CD4-positive, CD25-positive, alpha-beta regulatory T cell (primary cell): ENCODE measurements at regions not wholly inside any gene's neighbourhood (a gene's known extent, or its start where the extent isn't known, plus 50 kb on each side); places are given as distances from the start of the nearest gene placed in this dataset.
"Not testable (repeated sequence)": the region's sequence is repeated elsewhere in the genome, so short reads cannot be mapped to it uniquely, and the experiment has no call there.

Experiments
- ATAC-seq, 2 donors: fragments of 150-1000 bp; cut with Tn5 transposase; one replicate each; pipeline ENCODE4 v1.10.0; 2021; ENCODE audit warnings: low read depth in 2 of 2, moderate number of reproducible peaks in 2 of 2, moderate library complexity in 1 of 2
- DNase-seq, 3 donors: peaks; one replicate each; pipeline versions ENCODE4 v3.0.0 to v3.0.0-alpha.2; 2012 to 2022; ENCODE audit warnings: mixed read lengths in 1 of 3
- H3K27ac ChIP-seq: one replicate; pipeline ENCODE4 v1.7.0; 2013; ENCODE audit warnings: mild to moderate bottlenecking, low read length; ENCODE audit not compliant: insufficient read depth, poor library complexity, severe bottlenecking
- H3K27me3 ChIP-seq: one replicate; pipeline ENCODE4 v1.7.0; 2013; ENCODE audit warnings: low read length; ENCODE audit not compliant: control insufficient read depth, insufficient read depth
- H3K36me3 ChIP-seq: one replicate; pipeline ENCODE4 v1.7.0; 2013; ENCODE audit warnings: mild to moderate bottlenecking, low read length, moderate library complexity; ENCODE audit not compliant: control insufficient read depth, insufficient read depth
- H3K4me1 ChIP-seq: 2 replicates; pipeline ENCODE4 v1.7.0; 2013; ENCODE audit warnings: mild to moderate bottlenecking, low read length; ENCODE audit not compliant: insufficient read depth, control insufficient read depth, poor library complexity, severe bottlenecking
- H3K4me3 ChIP-seq: one replicate; pipeline ENCODE4 v1.7.0; 2013; ENCODE audit warnings: low read depth, mild to moderate bottlenecking, low read length, moderate library complexity
- H3K9me3 ChIP-seq, 2 experiments: 1 replicate in 1 of 2; 2 replicates in 1 of 2; pipeline ENCODE4 v1.7.0; 2013; ENCODE audit warnings: low read length in 2 of 2, mild to moderate bottlenecking in 1 of 2, moderate library complexity in 1 of 2; ENCODE audit not compliant: control insufficient read depth in 2 of 2
- H3K27ac Mint-ChIP-seq, 3 donors: one replicate each; pipeline ENCODE4 v1.8.0; 2020 to 2022; ENCODE audit warnings: mild to moderate bottlenecking in 3 of 3, mixed read lengths in 3 of 3, moderate library complexity in 2 of 3
- H3K27me3 Mint-ChIP-seq: one replicate; pipeline ENCODE4 v1.8.0; 2022; ENCODE audit warnings: mild to moderate bottlenecking, mixed read lengths
- H3K36me3 Mint-ChIP-seq: one replicate; pipeline ENCODE4 v1.8.0; 2020; ENCODE audit warnings: mixed read lengths
- H3K4me1 Mint-ChIP-seq, 4 donors: one replicate each; pipeline ENCODE4 v1.8.0; 2020 to 2022; ENCODE audit warnings: mixed read lengths in 4 of 4, mild to moderate bottlenecking in 1 of 4
- H3K4me3 Mint-ChIP-seq, 4 donors: one replicate each; pipeline ENCODE4 v1.8.0; 2020 to 2022; ENCODE audit warnings: mild to moderate bottlenecking in 4 of 4, mixed read lengths in 4 of 4, moderate library complexity in 3 of 4
- H3K9me3 Mint-ChIP-seq, 7 donors: one replicate each; pipeline ENCODE4 v1.8.0; 2020 to 2022; ENCODE audit warnings: mixed read lengths in 7 of 7, mild to moderate bottlenecking in 3 of 7, moderate library complexity in 2 of 7

DNA sequence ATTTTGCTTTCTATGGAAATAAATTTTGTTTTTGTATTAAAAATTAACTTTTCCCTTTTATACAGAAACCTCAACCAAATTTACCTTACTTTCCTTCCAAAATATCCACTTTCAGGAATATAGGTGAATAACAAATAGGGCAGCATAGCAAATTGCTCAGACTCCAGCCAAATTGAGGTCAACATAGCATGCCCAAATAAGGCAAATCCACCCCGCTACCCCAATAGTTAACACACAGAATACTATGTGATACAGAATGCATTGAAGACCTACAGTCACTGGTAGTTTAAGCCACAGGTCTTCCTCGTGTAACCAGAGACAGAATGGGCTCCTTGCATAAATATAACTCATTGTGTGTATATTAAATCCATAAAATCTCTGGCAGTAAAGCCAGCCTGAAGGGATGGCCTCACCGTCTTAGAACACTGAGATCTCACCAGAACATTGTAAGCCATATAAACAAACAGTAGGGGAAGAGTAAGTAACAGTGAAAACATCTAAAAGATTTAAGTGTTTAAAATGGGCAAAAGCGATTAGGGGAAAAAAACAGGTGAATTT is 72.2 kb downstream of the PMAIP1 start:
- Histone ChIP-seq H3K9me3 (no peaks in the 10 kb centered on the region), H3K36me3 (no peaks in the 10 kb centered on the region), H3K27me3 (no peaks in the 10 kb centered on the region), H3K4me3 (no peak overlapping the region), H3K4me1 (no peaks in the 10 kb centered on the region), H3K27ac (no peak overlapping the region)
- Mint-ChIP-seq H3K27me3 (peaks cover 4% of the 10 kb centered on the region), H3K4me1 (peaks cover 5 to 15% (median 8%) of the 10 kb centered on the region in 4 donors), H3K27ac (no peak overlapping the region), H3K4me3 (no peak overlapping the region), H3K36me3 (peaks cover 3% of the 10 kb centered on the region), H3K9me3 (no peaks in the 10 kb centered on the region)
- ATAC-seq: no peak
- DNase-seq: no peak

DNA sequence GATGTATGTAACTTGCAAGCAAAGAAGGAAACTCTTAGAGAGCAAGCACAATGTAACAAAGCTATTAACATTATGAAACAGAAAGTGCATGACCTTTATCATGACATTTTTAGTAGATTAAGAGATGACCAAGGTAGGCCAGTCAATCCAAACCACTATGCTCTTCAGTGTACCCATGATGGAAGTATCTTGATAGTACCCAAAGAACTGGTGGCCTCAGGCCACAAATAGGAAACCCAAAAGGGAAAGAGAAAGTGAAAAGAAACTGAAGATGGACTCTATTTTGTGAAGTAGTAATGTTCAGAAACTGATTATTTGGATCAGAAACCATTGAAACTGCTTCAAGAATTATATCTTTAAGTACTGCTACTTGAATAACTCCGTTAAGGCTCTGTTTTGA is 71.3 kb downstream of the PMAIP1 start:
- not testable (repeated sequence) for H3K27ac ChIP-seq, H3K9me3 ChIP-seq, H3K9me3 Mint-ChIP-seq, H3K27me3 Mint-ChIP-seq, H3K36me3 Mint-ChIP-seq, H3K27me3 ChIP-seq, H3K4me1 ChIP-seq, H3K4me3 Mint-ChIP-seq, H3K36me3 ChIP-seq, ATAC-seq
- peak overlapping the region; percentile 3 for H3K4me3 ChIP-seq
- peak overlapping the region in 1 of 3 donors; percentile 57 for H3K27ac Mint-ChIP-seq
- peak in 1 of 3 donors; percentile 33 for DNase-seq
- peaks cover 5 to 15% (median 8%) of the 10 kb centered on the region in 4 donors for H3K4me1 Mint-ChIP-seq

DNA sequence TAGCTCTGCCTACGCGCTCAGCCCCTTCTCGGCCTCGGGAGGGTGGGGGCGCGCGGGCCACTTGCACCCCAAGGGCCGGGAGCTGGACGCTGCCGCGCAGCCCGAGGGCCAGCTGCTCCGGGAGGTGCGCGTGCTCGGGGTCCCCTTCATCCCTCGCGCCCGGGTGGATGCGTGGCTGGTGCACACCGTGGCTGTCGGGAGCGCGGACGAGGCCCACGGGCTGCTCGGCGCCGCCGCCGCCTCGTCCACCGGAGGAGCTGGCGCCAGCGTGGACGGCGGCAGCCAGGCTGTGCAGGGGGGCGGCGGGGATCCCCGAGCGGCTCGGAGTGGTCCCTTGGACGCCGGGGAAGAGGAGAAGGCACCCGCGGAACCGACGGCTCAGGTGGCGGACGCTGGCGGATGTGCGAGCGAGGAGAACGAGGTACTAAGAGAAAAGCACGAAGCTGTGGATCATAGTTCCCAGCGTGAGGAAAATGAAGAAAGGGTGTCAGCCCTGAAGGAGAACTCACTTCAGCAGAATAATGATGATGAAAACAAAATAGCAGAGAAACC is 69.8 kb downstream of the PMAIP1 start:
- H3K27ac Mint-ChIP-seq, ATAC-seq, H3K4me3 Mint-ChIP-seq: not testable (repeated sequence)

DNA sequence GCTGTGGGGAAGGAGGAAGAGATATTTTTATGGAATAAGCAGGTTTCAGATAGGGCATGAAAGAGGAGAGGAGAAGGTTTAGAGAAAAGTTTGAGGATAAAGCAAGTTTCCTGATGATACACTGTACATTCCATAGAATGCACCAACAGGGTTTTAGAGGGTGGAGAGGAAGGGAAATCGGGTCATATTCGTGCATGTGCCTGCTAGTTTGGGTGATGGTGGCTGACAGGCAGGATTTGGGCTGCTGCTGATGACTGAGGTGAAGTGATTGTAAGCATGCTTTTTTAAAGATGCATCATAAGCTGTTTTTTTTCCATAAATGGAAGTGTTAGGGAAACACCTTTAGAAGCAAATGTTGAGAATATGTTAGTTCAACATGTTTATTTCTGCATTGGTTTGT is 68.8 kb downstream of the PMAIP1 start:
- H3K36me3 ChIP-seq: no peaks in the 10 kb centered on the region
- no peak for DNase-seq
- no peak overlapping the region for H3K27ac Mint-ChIP-seq
- H3K27ac ChIP-seq: no peak overlapping the region
- no peaks in the 10 kb centered on the region for H3K4me1 ChIP-seq
- H3K4me3 ChIP-seq: no peak overlapping the region
- H3K4me1 Mint-ChIP-seq: peaks cover 5 to 19% (median 8%) of the 10 kb centered on the region in 4 donors
- peaks cover 10% of the 10 kb centered on the region for H3K27me3 Mint-ChIP-seq
- peaks cover 3% of the 10 kb centered on the region for H3K36me3 Mint-ChIP-seq
- no peak for ATAC-seq
- no peaks in the 10 kb centered on the region for H3K9me3 ChIP-seq
- no peak overlapping the region for H3K4me3 Mint-ChIP-seq
- no peaks in the 10 kb centered on the region for H3K27me3 ChIP-seq
- H3K9me3 Mint-ChIP-seq: no peaks in the 10 kb centered on the region

More for the DNA sequence above, 69.8 kb downstream of the PMAIP1 start:
- not testable (repeated sequence) for H3K36me3 ChIP-seq, H3K27me3 Mint-ChIP-seq, H3K27ac ChIP-seq, DNase-seq, H3K4me3 ChIP-seq, H3K9me3 ChIP-seq, H3K4me1 ChIP-seq, H3K27me3 ChIP-seq, H3K9me3 Mint-ChIP-seq, H3K36me3 Mint-ChIP-seq
- peaks cover 5 to 19% (median 8%) of the 10 kb centered on the region in 4 donors for H3K4me1 Mint-ChIP-seq

DNA sequence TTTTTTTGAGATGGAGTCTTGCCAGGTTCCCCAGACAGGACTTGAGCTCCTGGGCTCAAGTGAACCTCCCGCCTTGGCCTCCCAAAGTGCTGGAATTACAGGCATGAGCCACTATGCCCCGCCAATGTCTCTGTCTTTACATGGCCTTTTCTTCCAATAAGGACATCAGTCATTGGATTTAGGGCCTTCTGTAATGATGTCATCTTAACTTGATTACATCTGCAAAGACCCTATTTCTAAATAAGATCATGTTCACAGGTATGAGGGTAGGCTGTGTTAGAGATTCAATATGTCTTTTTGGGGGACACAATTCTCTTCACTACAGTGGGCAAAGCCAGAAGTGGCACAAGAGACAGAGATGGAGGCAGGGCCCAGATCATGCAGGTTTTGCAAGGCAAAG is 68.1 kb downstream of the PMAIP1 start:
- H3K9me3 Mint-ChIP-seq: no peaks in the 10 kb centered on the region
- Histone ChIP-seq H3K27me3 (no peaks in the 10 kb centered on the region), H3K4me1 (no peaks in the 10 kb centered on the region), H3K9me3 (no peaks in the 10 kb centered on the region), H3K27ac (no peak overlapping the region), H3K36me3 (no peaks in the 10 kb centered on the region), H3K4me3 (no peak overlapping the region)
- no peak overlapping the region for H3K4me3 Mint-ChIP-seq
- H3K27me3 Mint-ChIP-seq: peaks cover 10% of the 10 kb centered on the region
- H3K27ac Mint-ChIP-seq: no peak overlapping the region
- peaks cover 5 to 19% (median 8%) of the 10 kb centered on the region in 4 donors for H3K4me1 Mint-ChIP-seq
- DNase-seq (no peak), ATAC-seq (no peak)
- H3K36me3 Mint-ChIP-seq: peaks cover 3% of the 10 kb centered on the region

DNA sequence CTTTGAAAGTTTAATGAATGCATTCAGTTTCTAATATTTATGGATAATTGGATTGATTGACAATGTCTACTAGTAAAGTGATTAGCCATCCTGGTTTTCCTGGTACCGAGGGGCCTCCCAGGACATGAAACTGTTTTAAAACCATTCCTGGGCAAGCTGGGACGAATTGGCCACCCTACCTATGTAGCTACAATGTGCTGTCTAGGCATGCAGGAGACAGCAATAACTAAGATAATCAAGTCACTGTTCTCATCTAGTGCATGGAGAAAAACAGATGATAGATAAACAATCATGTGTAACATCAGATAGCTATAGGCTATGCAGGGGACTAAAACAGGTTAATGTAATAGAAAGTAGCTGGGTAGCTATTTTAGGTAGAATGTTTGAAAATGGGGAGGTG is 67.1 kb downstream of the PMAIP1 start:
- Mint-ChIP-seq H3K27ac (no peak overlapping the region), H3K9me3 (no peaks in the 10 kb centered on the region), H3K4me3 (no peak overlapping the region), H3K4me1 (peaks cover 2 to 15% (median 8%) of the 10 kb centered on the region in 4 donors), H3K27me3 (peaks cover 10% of the 10 kb centered on the region), H3K36me3 (peaks cover 3% of the 10 kb centered on the region)
- no peaks in the 10 kb centered on the region for H3K36me3 ChIP-seq
- no peak overlapping the region for H3K4me3 ChIP-seq
- no peaks in the 10 kb centered on the region for H3K9me3 ChIP-seq
- H3K27ac ChIP-seq: no peak overlapping the region
- ATAC-seq (no peak), DNase-seq (no peak)
- no peaks in the 10 kb centered on the region for H3K27me3 ChIP-seq
- H3K4me1 ChIP-seq: no peaks in the 10 kb centered on the region

DNA sequence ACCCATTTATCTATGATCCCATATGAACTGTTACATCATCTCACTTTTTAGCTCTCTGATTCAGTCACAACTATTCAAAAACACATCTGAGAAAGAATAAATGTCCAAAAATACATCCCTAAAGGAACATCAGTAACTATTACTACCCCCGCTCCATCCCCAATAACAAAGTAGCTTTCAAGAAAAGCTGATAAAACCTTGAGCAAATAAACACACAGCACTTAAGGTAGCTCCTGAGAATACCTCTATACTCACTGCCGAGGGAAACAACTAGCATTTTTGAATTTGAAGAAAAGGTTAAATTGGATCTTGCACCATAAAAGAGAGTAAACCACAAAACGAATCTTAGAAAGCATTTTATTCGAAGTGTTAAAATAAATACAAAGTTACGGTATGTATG is 63.4 kb downstream of the PMAIP1 start:
- Mint-ChIP-seq H3K27me3 (peaks cover 6% of the 10 kb centered on the region), H3K27ac (no peak overlapping the region)

DNA sequence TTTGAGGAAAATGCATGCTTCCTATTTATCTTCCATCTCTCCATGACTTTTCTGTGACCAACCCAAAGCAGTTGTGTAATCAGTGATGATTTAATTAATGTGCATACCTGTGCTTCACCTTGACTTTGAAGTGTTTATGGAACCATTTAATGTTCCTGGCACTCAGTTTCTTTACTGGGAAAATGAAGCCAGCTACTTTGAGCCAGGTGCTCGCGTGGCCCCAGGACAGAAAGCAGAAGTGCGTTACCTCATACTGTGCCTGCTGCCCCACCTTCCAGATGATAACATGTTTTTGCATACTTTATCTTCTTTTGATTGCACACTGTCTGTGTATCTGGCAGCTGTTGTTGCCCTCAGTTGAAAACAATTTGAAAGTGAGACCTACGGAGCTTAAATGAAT is 61.3 kb downstream of the PMAIP1 start:
- Mint-ChIP-seq H3K4me1 (peaks cover 2 to 13% (median 6%) of the 10 kb centered on the region in 4 donors), H3K9me3 (peaks cover 0 to 2% (median 0%) of the 10 kb centered on the region in 7 donors), H3K27ac (no peak overlapping the region), H3K27me3 (peaks cover 6% of the 10 kb centered on the region), H3K4me3 (no peak overlapping the region), H3K36me3 (no peaks in the 10 kb centered on the region)
- Histone ChIP-seq H3K4me3 (no peak overlapping the region), H3K9me3 (no peaks in the 10 kb centered on the region), H3K27ac (no peak overlapping the region), H3K36me3 (no peaks in the 10 kb centered on the region), H3K4me1 (no peaks in the 10 kb centered on the region), H3K27me3 (no peaks in the 10 kb centered on the region)
- ATAC-seq (no peak), DNase-seq (peak in 1 of 3 donors; percentile 34)

More for the DNA sequence above, 63.4 kb downstream of the PMAIP1 start:
- H3K9me3 Mint-ChIP-seq: no peaks in the 10 kb centered on the region
- peaks cover 0 to 10% (median 4%) of the 10 kb centered on the region in 4 donors for H3K4me1 Mint-ChIP-seq
- H3K4me3 ChIP-seq: no peak overlapping the region
- H3K4me3 Mint-ChIP-seq: no peak overlapping the region
- ATAC-seq: no peak
- H3K36me3 ChIP-seq: no peaks in the 10 kb centered on the region
- no peaks in the 10 kb centered on the region for H3K4me1 ChIP-seq
- H3K27ac ChIP-seq: no peak overlapping the region
- no peaks in the 10 kb centered on the region for H3K27me3 ChIP-seq
- peaks cover 1% of the 10 kb centered on the region for H3K36me3 Mint-ChIP-seq
- no peak for DNase-seq
- H3K9me3 ChIP-seq: no peaks in the 10 kb centered on the region
